Caco-2 (cell line): ENCODE measurements at regions not wholly inside any gene's neighbourhood (a gene's known extent, or its start where the extent isn't known, plus 50 kb on each side); places are given as distances from the start of the nearest gene placed in this dataset.
A peak's percentile ranks its signal among the peaks of the same experiment; 100 is the strongest.

Experiments
- BruUV-seq: library from RNA; stranded (reverse); fragments of 400-500 nt; replicated peaks from 2 replicates; lab custom pipeline; 2021; lab: Mats Ljungman, UMichigan
- CTCF ChIA-PET: fragments of 300-600 bp; sonication (Branson Sonifier 250); formaldehyde crosslinking; loops from one replicate; lab custom pipeline; 2022; ENCODE audit warnings: antibody characterized with exemption; lab: Charles Lee
- POLR2A ChIA-PET: fragments of 300-600 bp; sonication (Branson Sonifier 250); formaldehyde crosslinking; loops from one replicate; lab custom pipeline; 2022; ENCODE audit warnings: antibody characterized with exemption; lab: Charles Lee
- DNase-seq, 2 experiments: peaks; one replicate each; pipeline versions ENCODE4 v3.0.0 to v3.0.0-alpha.2; 2020 to 2022
- H3K27me3 ChIP-seq: replicated peaks from 2 replicates; pipeline ENCODE4 v1.6.0; 2011; ENCODE audit warnings: low read length; ENCODE audit not compliant: control insufficient read depth, insufficient read depth
- H3K36me3 ChIP-seq: 2 replicates; pipeline ENCODE4 v1.5.1; 2011; ENCODE audit warnings: low read length; ENCODE audit not compliant: control insufficient read depth, insufficient read depth
- H3K4me1 ChIP-seq: fragments of 250-450 bp; sonication (Bioruptor Pico); 2 replicates; pipeline ENCODE4 v1.5.1; 2020; ENCODE audit warnings: mild to moderate bottlenecking
- H3K4me3 ChIP-seq: 2 replicates; pipeline ENCODE4 v1.5.1; 2011; ENCODE audit warnings: low read depth, mild to moderate bottlenecking, control low read depth, low read length
- H3K9me3 ChIP-seq: fragments of 250-450 bp; sonication (Bioruptor Pico); 2 replicates; pipeline ENCODE4 v1.5.1; 2020; ENCODE audit warnings: mild to moderate bottlenecking, moderate library complexity
- H3K27ac Mint-ChIP-seq: one replicate; pipeline ENCODE4 v1.8.0; 2022; ENCODE audit warnings: mixed read lengths; ENCODE audit not compliant: unreplicated experiment
- H3K27me3 Mint-ChIP-seq: one replicate; pipeline ENCODE4 v1.8.0; 2022; ENCODE audit warnings: mixed read lengths; ENCODE audit not compliant: insufficient read depth, unreplicated experiment
- H3K36me3 Mint-ChIP-seq: one replicate; pipeline ENCODE4 v1.8.0; 2022; ENCODE audit warnings: mild to moderate bottlenecking, mixed read lengths; ENCODE audit not compliant: insufficient read depth, unreplicated experiment
- H3K4me1 Mint-ChIP-seq: one replicate; pipeline ENCODE4 v1.8.0; 2022; ENCODE audit warnings: low read depth, mixed read lengths; ENCODE audit not compliant: unreplicated experiment
- H3K4me3 Mint-ChIP-seq: one replicate; pipeline ENCODE4 v1.8.0; 2022; ENCODE audit warnings: mild to moderate bottlenecking, moderate library complexity, mixed read lengths; ENCODE audit not compliant: unreplicated experiment
- H3K9me3 Mint-ChIP-seq: one replicate; pipeline ENCODE4 v1.8.0; 2022; ENCODE audit warnings: mixed read lengths; ENCODE audit not compliant: unreplicated experiment
- intact Hi-C: fragments of 100-400 bp; cut with micrococcal nuclease; formaldehyde crosslinking; loops from one replicate; pipeline ENCODE4 v1.10.0; 2022; ENCODE audit not compliant: unreplicated experiment
- TF ChIP-seq, protein P1 (sequence below), 2 experiments: fragments of 200-600 bp in 1 of 2; IDR thresholded peaks; 1 replicate in 1 of 2; 2 replicates in 1 of 2; pipeline versions ENCODE4 v1.5.1 to v1.8.0; 2011 to 2022; ENCODE audit warnings: antibody characterized with exemption in 1 of 2, control low read depth in 1 of 2, inconsistent platforms in 1 of 2, low read depth in 1 of 2, low read length in 1 of 2, mild to moderate bottlenecking in 1 of 2, moderate library complexity in 1 of 2; ENCODE audit not compliant: insufficient read depth in 1 of 2, severe bottlenecking in 1 of 2, unreplicated experiment in 1 of 2

DNA sequence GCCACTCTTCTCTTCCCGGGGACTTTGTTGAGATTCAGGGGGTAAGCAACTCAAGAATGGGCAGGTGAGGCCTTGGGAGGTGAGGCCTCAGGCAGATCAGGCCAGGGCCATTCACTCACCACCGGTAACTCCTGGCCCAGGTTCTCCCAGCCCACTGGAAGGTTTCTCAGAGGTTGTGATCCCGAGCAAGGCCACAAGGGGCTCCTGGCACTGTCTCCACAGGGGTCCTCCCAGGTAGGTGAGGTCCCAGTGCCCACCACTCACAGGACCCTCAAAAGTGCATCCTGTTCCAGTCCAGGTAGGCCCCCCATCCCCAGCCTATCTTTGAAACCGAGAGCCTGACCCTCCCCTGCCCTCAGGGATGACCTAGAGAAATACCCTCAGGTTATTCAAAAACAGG lies 236.1 kb downstream of the BUB3 start:
- peaks cover 10% of the 10 kb centered on the region for H3K9me3 Mint-ChIP-seq
- Histone ChIP-seq H3K4me1 (no peaks in the 10 kb centered on the region), H3K4me3 (no peak overlapping the region), H3K27me3 (no peaks in the 10 kb centered on the region), H3K36me3 (no peaks in the 10 kb centered on the region), H3K9me3 (peaks cover 13% of the 10 kb centered on the region; the same call in 1 of the 2 replicates)
- no peaks in the 10 kb centered on the region for H3K27me3 Mint-ChIP-seq
- BruUV-seq: no TSS peak
- H3K4me1 Mint-ChIP-seq: no peaks in the 10 kb centered on the region
- TF ChIP-seq, protein P1, sequence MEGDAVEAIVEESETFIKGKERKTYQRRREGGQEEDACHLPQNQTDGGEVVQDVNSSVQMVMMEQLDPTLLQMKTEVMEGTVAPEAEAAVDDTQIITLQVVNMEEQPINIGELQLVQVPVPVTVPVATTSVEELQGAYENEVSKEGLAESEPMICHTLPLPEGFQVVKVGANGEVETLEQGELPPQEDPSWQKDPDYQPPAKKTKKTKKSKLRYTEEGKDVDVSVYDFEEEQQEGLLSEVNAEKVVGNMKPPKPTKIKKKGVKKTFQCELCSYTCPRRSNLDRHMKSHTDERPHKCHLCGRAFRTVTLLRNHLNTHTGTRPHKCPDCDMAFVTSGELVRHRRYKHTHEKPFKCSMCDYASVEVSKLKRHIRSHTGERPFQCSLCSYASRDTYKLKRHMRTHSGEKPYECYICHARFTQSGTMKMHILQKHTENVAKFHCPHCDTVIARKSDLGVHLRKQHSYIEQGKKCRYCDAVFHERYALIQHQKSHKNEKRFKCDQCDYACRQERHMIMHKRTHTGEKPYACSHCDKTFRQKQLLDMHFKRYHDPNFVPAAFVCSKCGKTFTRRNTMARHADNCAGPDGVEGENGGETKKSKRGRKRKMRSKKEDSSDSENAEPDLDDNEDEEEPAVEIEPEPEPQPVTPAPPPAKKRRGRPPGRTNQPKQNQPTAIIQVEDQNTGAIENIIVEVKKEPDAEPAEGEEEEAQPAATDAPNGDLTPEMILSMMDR (IDR thresholded peaks at IDR 0.05; ENCODE audit: insufficient read depth in 1 of 2, low read depth in 1 of 2, low read length in 1 of 2, severe bottlenecking in 1 of 2, unreplicated experiment in 1 of 2): peak in 1 of 2 experiments; percentile 14
- H3K27ac Mint-ChIP-seq: no peak overlapping the region
- DNase-seq: no peak
- no peak overlapping the region for H3K4me3 Mint-ChIP-seq
- ChIA-PET CTCF (no interaction called here), POLR2A (no interaction called here)
- no peaks in the 10 kb centered on the region for H3K36me3 Mint-ChIP-seq
- intact Hi-C loops: no loop called here

DNA sequence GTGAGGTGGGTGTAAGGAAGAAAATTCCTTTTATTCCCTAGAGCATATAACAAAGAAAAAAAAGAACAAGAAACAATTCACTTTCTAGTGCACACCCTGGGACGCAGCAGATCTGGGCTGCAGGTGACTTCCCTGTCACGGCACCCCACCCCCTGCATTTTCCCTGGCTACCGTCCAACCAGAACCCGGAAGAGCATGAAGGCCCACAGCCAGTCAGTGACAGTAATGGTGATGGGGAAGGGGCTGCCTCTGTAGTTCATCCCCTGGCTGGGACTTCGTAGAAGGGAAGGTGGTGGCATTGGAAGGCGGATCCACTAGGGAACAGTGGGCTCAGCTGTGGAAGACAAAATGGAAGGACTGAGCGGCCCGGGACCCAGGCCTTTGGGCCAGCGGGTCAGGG lies 236.7 kb downstream of the BUB3 start:
- BruUV-seq: no TSS peak
- H3K9me3 Mint-ChIP-seq: peaks cover 10% of the 10 kb centered on the region
- intact Hi-C loops: no loop called here
- H3K4me1 ChIP-seq: no peaks in the 10 kb centered on the region
- TF ChIP-seq, protein P1 (IDR thresholded peaks at IDR 0.05; ENCODE audit: insufficient read depth in 1 of 2, low read depth in 1 of 2, low read length in 1 of 2, severe bottlenecking in 1 of 2, unreplicated experiment in 1 of 2): no peak
- ChIA-PET CTCF (no interaction called here), POLR2A (no interaction called here)
- no peaks in the 10 kb centered on the region for H3K27me3 Mint-ChIP-seq
- H3K36me3 Mint-ChIP-seq: no peaks in the 10 kb centered on the region
- peaks cover 8% of the 10 kb centered on the region; the same call in 1 of the 2 replicates for H3K9me3 ChIP-seq
- no peak overlapping the region for H3K4me3 Mint-ChIP-seq
- H3K27me3 ChIP-seq: no peaks in the 10 kb centered on the region
- H3K4me3 ChIP-seq: no peak overlapping the region
- no peaks in the 10 kb centered on the region for H3K36me3 ChIP-seq
- no peaks in the 10 kb centered on the region for H3K4me1 Mint-ChIP-seq
- no peak overlapping the region for H3K27ac Mint-ChIP-seq
- DNase-seq: no peak

DNA sequence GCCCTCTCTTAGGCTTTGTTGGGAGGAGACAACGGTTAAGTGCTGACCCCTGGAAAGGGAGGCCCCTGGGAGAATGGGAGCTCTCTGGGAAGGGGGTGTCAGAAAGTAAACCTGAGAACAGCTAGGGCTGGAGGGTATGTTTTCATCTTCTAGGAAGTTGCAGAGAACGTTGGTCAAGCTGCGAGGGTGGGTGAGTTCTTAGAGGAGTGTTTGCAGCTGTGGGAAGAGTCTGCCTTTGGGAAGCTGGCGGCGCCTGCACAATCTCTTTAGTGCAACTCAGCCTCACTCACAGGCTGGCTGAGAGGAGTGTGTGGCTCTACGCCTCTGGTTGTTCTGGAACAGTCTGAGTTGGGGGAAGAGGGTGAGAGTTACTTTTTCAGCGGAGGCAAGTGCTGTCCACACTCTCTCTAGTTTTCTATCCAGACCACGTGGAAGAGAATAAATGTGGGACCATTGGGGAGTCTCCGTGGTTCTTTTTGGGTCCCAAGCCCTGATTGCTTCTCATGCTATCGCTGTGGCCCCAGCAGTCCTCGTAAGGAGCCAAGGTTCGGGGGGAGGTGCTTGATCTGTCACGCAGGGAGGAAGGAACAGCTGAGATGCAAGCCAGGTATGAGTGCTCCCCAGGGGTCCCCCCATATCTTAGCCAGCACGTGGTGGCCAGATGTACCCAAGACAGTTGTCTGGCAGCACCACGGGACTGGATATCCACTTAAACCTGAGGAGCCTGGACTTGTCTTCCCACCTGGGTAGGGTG lies 237.2 kb downstream of the BUB3 start:
- Mint-ChIP-seq H3K9me3 (peaks cover 10% of the 10 kb centered on the region), H3K4me1 (no peaks in the 10 kb centered on the region), H3K27me3 (no peaks in the 10 kb centered on the region), H3K36me3 (no peaks in the 10 kb centered on the region), H3K27ac (no peak overlapping the region), H3K4me3 (no peak overlapping the region)
- Histone ChIP-seq H3K4me1 (no peaks in the 10 kb centered on the region), H3K4me3 (no peak overlapping the region), H3K27me3 (no peaks in the 10 kb centered on the region), H3K36me3 (no peaks in the 10 kb centered on the region), H3K9me3 (0 out of 2 replicates have a peak, but pooled peaks cover 4% of the 10 kb centered on the region)
- intact Hi-C loops: no loop called here
- ChIA-PET CTCF (no interaction called here), POLR2A (no interaction called here)
- DNase-seq: no peak
- TF ChIP-seq, protein P1 (IDR thresholded peaks at IDR 0.05; ENCODE audit: insufficient read depth in 1 of 2, low read depth in 1 of 2, low read length in 1 of 2, severe bottlenecking in 1 of 2, unreplicated experiment in 1 of 2): no peak
- BruUV-seq: no TSS peak
